NOMO-1 treated with DMSO at 0.1 percent for 48 hours (cell line): ENCODE measurements at regions not wholly inside any gene's neighbourhood (a gene's known extent, or its start where the extent isn't known, plus 50 kb on each side); places are given as distances from the start of the nearest gene placed in this dataset.
"Not testable (repeated sequence)": the region's sequence is repeated elsewhere in the genome, so short reads cannot be mapped to it uniquely, and the experiment has no call there.

Source experiments
- DNase-seq: peaks from one replicate; lab custom pipeline; 2025; ENCODE audit not compliant: unreplicated experiment; lab: John Stamatoyannopoulos, UW

- no peak for DNase-seq
Measured at GRCh38 chr5:125961150-125961549, 462.1 kb upstream of the GRAMD2B start.

GRCh38 chr5:125965577-125965976 lies 457.6 kb upstream of the GRAMD2B start:
- no peak for DNase-seq

- no peak for DNase-seq
Measured at GRCh38 chr5:125967576-125967975, 455.6 kb upstream of the GRAMD2B start.

- no peak for DNase-seq
Measured at GRCh38 chr5:125969011-125969813, 454.0 kb upstream of the GRAMD2B start.

GRCh38 chr5:125969814-125970171 lies 453.4 kb upstream of the GRAMD2B start:
- DNase-seq = no peak

- DNase-seq = no peak
Measured at GRCh38 chr5:125970631-125971307, 452.4 kb upstream of the GRAMD2B start.

- no peak for DNase-seq
Measured at GRCh38 chr5:125972706-125973105, 450.5 kb upstream of the GRAMD2B start.

GRCh38 chr5:125974679-125975078 lies 448.5 kb upstream of the GRAMD2B start:
- no peak for DNase-seq

- no peak for DNase-seq
Measured at GRCh38 chr5:125976421-125977000, 446.7 kb upstream of the GRAMD2B start.

GRCh38 chr5:125978015-125978414 lies 445.2 kb upstream of the GRAMD2B start:
- no peak for DNase-seq

GRCh38 chr5:125979636-125980035 lies 443.6 kb upstream of the GRAMD2B start:
- no peak for DNase-seq

GRCh38 chr5:125981016-125981415 lies 442.2 kb upstream of the GRAMD2B start:
- DNase-seq = no peak

GRCh38 chr5:125987677-125988255 lies 435.4 kb upstream of the GRAMD2B start:
- DNase-seq = no peak

GRCh38 chr5:125992050-125992449 lies 431.2 kb upstream of the GRAMD2B start:
- no peak for DNase-seq

GRCh38 chr5:125999271-126000030 lies 423.8 kb upstream of the GRAMD2B start:
- DNase-seq = not testable (repeated sequence)

- no peak for DNase-seq
Measured at GRCh38 chr5:126000507-126000906, 422.7 kb upstream of the GRAMD2B start.

GRCh38 chr5:126002222-126002897 lies 420.8 kb upstream of the GRAMD2B start:
- no peak for DNase-seq

- no peak for DNase-seq
Measured at GRCh38 chr5:126003309-126003708, 419.9 kb upstream of the GRAMD2B start.

- DNase-seq = no peak
Measured at GRCh38 chr5:126004636-126005035, 418.6 kb upstream of the GRAMD2B start.

GRCh38 chr5:126007841-126008240 lies 415.4 kb upstream of the GRAMD2B start:
- no peak for DNase-seq

GRCh38 chr5:126009566-126009965 lies 413.6 kb upstream of the GRAMD2B start:
- DNase-seq = no peak
